Endothelial cell of umbilical vein (primary cell): ENCODE measurements at regions not wholly inside any gene's neighbourhood (a gene's known extent, or its start where the extent isn't known, plus 50 kb on each side); places are given as distances from the start of the nearest gene placed in this dataset.

Source experiments
- BruUV-seq: library from RNA; stranded (reverse); fragments of 400-500 nt; replicated peaks from 2 replicates; lab custom pipeline; 2021; lab: Mats Ljungman, UMichigan
- CTCF ChIA-PET: fragments of 300-600, 350-600 bp; sonication (Branson Sonifier 250); formaldehyde crosslinking; loops from one replicate; lab custom pipeline; 2021; ENCODE audit warnings: antibody characterized with exemption, inconsistent platforms; lab: Charles Lee
- POLR2A ChIA-PET: fragments of 300-600, 350-600 bp; sonication (Branson Sonifier 250); formaldehyde crosslinking; loops from one replicate; lab custom pipeline; 2021; ENCODE audit warnings: antibody characterized with exemption, inconsistent platforms; lab: Charles Lee
- DNase-seq: peaks from one replicate; pipeline ENCODE4 v3.0.0-alpha.2; 2011; ENCODE audit warnings: low read depth, low spot score
- FAIRE-seq: peaks from 2 replicates; lab custom pipeline; 2011; peaks lifted over from hg19 to GRCh38; lab: Jason Lieb, UNC
- H2AFZ ChIP-seq: 2 replicates; pipeline ENCODE4 v1.6.0; 2012; ENCODE audit warnings: low read depth, low read length, control low read depth, inconsistent platforms
- H3K27ac ChIP-seq: 2 replicates; pipeline ENCODE4 v1.5.1; 2011; ENCODE audit warnings: low read depth, mild to moderate bottlenecking, control low read depth, low read length, moderate library complexity; ENCODE audit not compliant: insufficient read depth
- H3K27me3 ChIP-seq, 2 experiments: 2 replicates each; pipeline versions ENCODE4 v1.6.0 to v1.6.1; 2011; ENCODE audit warnings: low read length in 2 of 2, mixed read lengths in 1 of 2; ENCODE audit not compliant: control insufficient read depth in 2 of 2, insufficient read depth in 2 of 2
- H3K36me3 ChIP-seq, 2 experiments: 2 replicates in 1 of 2; 3 replicates in 1 of 2; pipeline ENCODE4 v1.5.1; 2011; ENCODE audit warnings: low read length in 2 of 2, mild to moderate bottlenecking in 1 of 2, moderate library complexity in 1 of 2; ENCODE audit not compliant: control insufficient read depth in 2 of 2, insufficient read depth in 2 of 2; ENCODE audit errors: extremely low read depth in 1 of 2
- H3K4me1 ChIP-seq: 3 replicates; pipeline ENCODE4 v1.5.1; 2011; ENCODE audit warnings: mild to moderate bottlenecking, low read length; ENCODE audit not compliant: control insufficient read depth, insufficient read depth; ENCODE audit errors: extremely low read depth
- H3K4me2 ChIP-seq: 2 replicates; pipeline ENCODE4 v1.6.1; 2011; ENCODE audit warnings: low read length, control low read depth, mixed read lengths; ENCODE audit not compliant: insufficient read depth
- H3K4me3 ChIP-seq, 3 experiments: fragments of 200-600 bp in 1 of 3; sonication (generic), shearing (Covaris generic) in 1 of 3; replicated peaks in 1 of 3; 2 replicates each; pipeline ENCODE4 v1.5.1; 2011 to 2016; ENCODE audit warnings: control low read depth in 3 of 3, low read length in 3 of 3, mild to moderate bottlenecking in 2 of 3, inconsistent platforms in 1 of 3, low read depth in 1 of 3, moderate library complexity in 1 of 3; ENCODE audit not compliant: insufficient read depth in 1 of 3
- H3K79me2 ChIP-seq: 2 replicates; pipeline ENCODE4 v1.6.0; 2012; ENCODE audit warnings: low read length, inconsistent platforms; ENCODE audit not compliant: control insufficient read depth, insufficient read depth
- H3K9ac ChIP-seq: replicated peaks from 2 replicates; pipeline ENCODE3; 2011; ENCODE audit warnings: low read length, control low read depth; ENCODE audit not compliant: insufficient read depth; ENCODE audit errors: extremely low read depth
- H3K9me1 ChIP-seq: replicated peaks from 3 replicates; pipeline ENCODE4 v1.6.0; 2011; ENCODE audit warnings: mild to moderate bottlenecking, low read length; ENCODE audit not compliant: control insufficient read depth, insufficient read depth; ENCODE audit errors: extremely low read depth
- H3K9me3 ChIP-seq: replicated peaks from 2 replicates; pipeline ENCODE4 v1.5.1; 2012; ENCODE audit warnings: low read length, inconsistent platforms; ENCODE audit not compliant: control insufficient read depth, insufficient read depth
- H4K20me1 ChIP-seq: replicated peaks from 2 replicates; pipeline ENCODE3; 2011; ENCODE audit warnings: mild to moderate bottlenecking, low read length; ENCODE audit not compliant: control insufficient read depth, insufficient read depth; ENCODE audit errors: extremely low read depth
- CTCF ChIP-seq, 2 donors: IDR thresholded peaks; 1 replicate in 1 of 2; 2 replicates in 1 of 2; pipeline ENCODE4 v1.5.1; 2011; ENCODE audit warnings: low read length in 2 of 2, mild to moderate bottlenecking in 2 of 2, moderate library complexity in 2 of 2, control low read depth in 1 of 2, inconsistent platforms in 1 of 2, low read depth in 1 of 2; ENCODE audit not compliant: insufficient read depth in 1 of 2; ENCODE audit errors: extremely low read depth in 1 of 2
- EZH2 ChIP-seq: IDR thresholded peaks from 2 replicates; pipeline ENCODE4 v1.6.1; 2012; ENCODE audit warnings: borderline replicate concordance, low read depth, mild to moderate bottlenecking, moderate library complexity, low read length, inconsistent platforms; ENCODE audit not compliant: severe bottlenecking
- FOS ChIP-seq: IDR thresholded peaks from 2 replicates; pipeline ENCODE4 v1.6.1; 2011; ENCODE audit warnings: mild to moderate bottlenecking, low read length, moderate library complexity, borderline replicate concordance; ENCODE audit not compliant: insufficient read depth
- GATA2 ChIP-seq: IDR thresholded peaks from 2 replicates; pipeline ENCODE4 v1.7.0; 2011; ENCODE audit warnings: low read depth, mild to moderate bottlenecking, moderate library complexity, mixed read lengths, low read length; ENCODE audit not compliant: insufficient read length, insufficient read depth
- JUN ChIP-seq: IDR thresholded peaks from 2 replicates; pipeline ENCODE4 v1.6.1; 2011; ENCODE audit warnings: borderline replicate concordance, low read depth; ENCODE audit not compliant: insufficient read length, insufficient read depth
- MAX ChIP-seq: IDR thresholded peaks from 2 replicates; pipeline ENCODE4 v1.6.1; 2011; ENCODE audit not compliant: insufficient read depth, insufficient read length
- MYC ChIP-seq: IDR thresholded peaks from one replicate; pipeline ENCODE4 v1.6.1; 2011; ENCODE audit warnings: mild to moderate bottlenecking, low read depth, low read length
- POLR2A ChIP-seq: IDR thresholded peaks from 2 replicates; pipeline ENCODE4 v1.6.1; 2012; ENCODE audit warnings: low read depth, mild to moderate bottlenecking, control low read depth, low read length
- POLR2AphosphoS5 ChIP-seq: IDR thresholded peaks from 2 replicates; pipeline ENCODE4 v1.6.1; 2012; ENCODE audit warnings: low read depth, mild to moderate bottlenecking, control low read depth, low read length, moderate library complexity; ENCODE audit not compliant: insufficient read depth
- dilution Hi-C: fragments of 300-500 bp; cut with MboI; formaldehyde crosslinking; loops from one replicate; pipeline ENCODE4 v1.15.0; 2019; ENCODE audit warnings: low sequenced_read_pairs; ENCODE audit not compliant: extremely low pct_ligation_motif_present
- intact Hi-C: fragments of 100-400 bp; cut with micrococcal nuclease; formaldehyde crosslinking; loops from one replicate; pipeline ENCODE4 v1.10.0; 2022

- H4K20me1 ChIP-seq, result no peaks in the 10 kb centered on the region
- no peaks in the 10 kb centered on the region for H3K4me1 ChIP-seq
- no peak for DNase-seq
- H3K4me3 ChIP-seq, result no peak overlapping the region
- no peak overlapping the region for H2AFZ ChIP-seq
- no peak overlapping the region for H3K27ac ChIP-seq
- H3K27me3 ChIP-seq, result no peaks in the 10 kb centered on the region
- dilution Hi-C loops, result no loop called here
- intact Hi-C loops, result no loop called here
- TF ChIP-seq FOS (no peak), JUN (no peak), MAX (no peak), EZH2 (no peak), GATA2 (no peak)
- no peaks in the 10 kb centered on the region for H3K9me3 ChIP-seq
- no peaks in the 10 kb centered on the region for H3K36me3 ChIP-seq
- H3K9me1 ChIP-seq, result no peaks in the 10 kb centered on the region
- no peak for FAIRE-seq
- H3K4me2 ChIP-seq, result no peak overlapping the region
- BruUV-seq, result no TSS peak
- CTCF ChIA-PET, result no interaction called here
- no peak overlapping the region for H3K9ac ChIP-seq
- POLR2A ChIA-PET, result no interaction called here
- no peaks in the 10 kb centered on the region for H3K79me2 ChIP-seq
Measured at GRCh38 chr15:46420990-46421389, 786.2 kb downstream of the SQOR start.

- no peak for DNase-seq
- H3K27ac ChIP-seq, result no peak overlapping the region
- ChIA-PET POLR2A (no interaction called here), CTCF (no interaction called here)
- no TSS peak for BruUV-seq
- FAIRE-seq, result no peak
- no peak overlapping the region for H3K4me3 ChIP-seq
- dilution Hi-C loops, result no loop called here
- H3K9me3 ChIP-seq, result no peaks in the 10 kb centered on the region
- H2AFZ ChIP-seq, result no peak overlapping the region
- no peak for TF ChIP-seq POLR2A
- TF ChIP-seq GATA2, result no peak
- no peak for TF ChIP-seq EZH2
- no peak for TF ChIP-seq MYC
- no peak for TF ChIP-seq MAX
- no peak for TF ChIP-seq CTCF (IDR thresholded peaks at IDR 0.05; ENCODE audit: extremely low read depth in 1 of 2, insufficient read depth in 1 of 2, low read depth in 1 of 2, low read length in 2 of 2)
- no peak for TF ChIP-seq POLR2AphosphoS5
- H3K9ac ChIP-seq, result no peak overlapping the region
- H3K4me1 ChIP-seq, result no peaks in the 10 kb centered on the region
- intact Hi-C loops, result no loop called here
- no peaks in the 10 kb centered on the region for H3K36me3 ChIP-seq
- no peak overlapping the region for H3K4me2 ChIP-seq
- H3K9me1 ChIP-seq, result no peaks in the 10 kb centered on the region
- H4K20me1 ChIP-seq, result no peaks in the 10 kb centered on the region
- H3K27me3 ChIP-seq, result no peaks in the 10 kb centered on the region
- H3K79me2 ChIP-seq, result no peaks in the 10 kb centered on the region
Measured at GRCh38 chr15:46441294-46442062, 806.6 kb downstream of the SQOR start.
